ENCODE measurements at regions not wholly inside any gene's neighbourhood (a gene's known extent, or its start where the extent isn't known, plus 50 kb on each side); places are given as distances from the start of the nearest gene placed in this dataset.
"Not testable (repeated sequence)": the region's sequence is repeated elsewhere in the genome, so short reads cannot be mapped to it uniquely, and the experiment has no call there.

GRCh38 chr5:15096686-15097085 lies 225.1 kb upstream of the ANKH start:
- DNase-seq (ENCODE audit: low spot score): not testable (repeated sequence)

- DNase-seq (ENCODE audit: low spot score): no peak
Observed at GRCh38 chr5:15092801-15093200, 221.2 kb upstream of the ANKH start.

- no peak for DNase-seq (ENCODE audit: low spot score)
Observed at GRCh38 chr5:15085671-15086070, 214.1 kb upstream of the ANKH start.

GRCh38 chr5:15082096-15082495 lies 210.5 kb upstream of the ANKH start:
- no peak for DNase-seq (ENCODE audit: low spot score)

GRCh38 chr5:15080219-15080618 lies 208.6 kb upstream of the ANKH start:
- DNase-seq (ENCODE audit: low spot score): no peak

- no peak for DNase-seq (ENCODE audit: low spot score)
Observed at GRCh38 chr5:15079566-15079965, 208.0 kb upstream of the ANKH start.

- no peak for DNase-seq (ENCODE audit: low spot score)
Observed at GRCh38 chr5:15074651-15075050, 203.1 kb upstream of the ANKH start.

GRCh38 chr5:15073453-15073852 lies 201.9 kb upstream of the ANKH start:
- DNase-seq (ENCODE audit: low spot score): no peak

GRCh38 chr5:15070907-15071306 lies 199.3 kb upstream of the ANKH start:
- DNase-seq (ENCODE audit: low spot score): no peak

GRCh38 chr5:15069407-15069905 lies 197.9 kb upstream of the ANKH start:
- no peak for DNase-seq (ENCODE audit: low spot score)

- DNase-seq (ENCODE audit: low spot score): no peak
Observed at GRCh38 chr5:15065091-15065490, 193.5 kb upstream of the ANKH start.

- DNase-seq (ENCODE audit: low spot score): no peak
Observed at GRCh38 chr5:15064396-15064795, 192.8 kb upstream of the ANKH start.

GRCh38 chr5:15056988-15057592 lies 185.5 kb upstream of the ANKH start:
- no peak for DNase-seq (ENCODE audit: low spot score)

GRCh38 chr5:15044521-15044920 lies 172.9 kb upstream of the ANKH start:
- DNase-seq (ENCODE audit: low spot score): no peak

- DNase-seq (ENCODE audit: low spot score): no peak
Observed at GRCh38 chr5:15037247-15037908, 165.8 kb upstream of the ANKH start.

- no peak for DNase-seq (ENCODE audit: low spot score)
Observed at GRCh38 chr5:15034379-15034778, 162.8 kb upstream of the ANKH start.

- no peak for DNase-seq (ENCODE audit: low spot score)
Observed at GRCh38 chr5:15031180-15031579, 159.6 kb upstream of the ANKH start.

GRCh38 chr5:15027764-15028163 lies 156.2 kb upstream of the ANKH start:
- no peak for DNase-seq (ENCODE audit: low spot score)

- DNase-seq (ENCODE audit: low spot score): no peak
Observed at GRCh38 chr5:15026944-15027343, 155.4 kb upstream of the ANKH start.

GRCh38 chr5:15026011-15026893 lies 154.7 kb upstream of the ANKH start:
- no peak for DNase-seq (ENCODE audit: low spot score)

GRCh38 chr5:15023846-15024245 lies 152.3 kb upstream of the ANKH start:
- no peak for DNase-seq (ENCODE audit: low spot score)

- no peak for DNase-seq (ENCODE audit: low spot score)
Observed at GRCh38 chr5:15023266-15023665, 151.7 kb upstream of the ANKH start.
